Body of pancreas (tissue), 4 donors: ENCODE measurements at regions not wholly inside any gene's neighbourhood (a gene's known extent, or its start where the extent isn't known, plus 50 kb on each side); places are given as distances from the start of the nearest gene placed in this dataset.

Experiments used
- ATAC-seq: fragments of 150-250 bp; one replicate; pipeline ENCODE4 v1.9.1; 2016
- DNase-seq, 4 donors: peaks; one replicate each; pipeline ENCODE4 v3.0.0-alpha.2; 2019
- H3K27ac ChIP-seq, 4 donors: fragments of 200-600 bp; sonication (generic); 1 replicate in 3 of 4; 2 replicates in 1 of 4; pipeline versions ENCODE4 v1.5.1 to v1.6.1; 2016 to 2019; ENCODE audit warnings: mild to moderate bottlenecking in 1 of 4, mixed read lengths in 1 of 4, moderate library complexity in 1 of 4
- H3K27me3 ChIP-seq, 2 donors: fragments of 200-600 bp; sonication (generic); one replicate each; pipeline ENCODE4 v1.6.0; 2016; ENCODE audit warnings: mild to moderate bottlenecking in 1 of 2
- H3K36me3 ChIP-seq, 2 donors: fragments of 200-600 bp; sonication (generic); replicated peaks in 1 of 2; 2 replicates each; pipeline ENCODE4 v1.5.1; 2016; ENCODE audit warnings: low read depth in 2 of 2; ENCODE audit not compliant: insufficient read depth in 1 of 2
- H3K4me1 ChIP-seq: fragments of 200-600 bp; sonication (generic); one replicate; pipeline ENCODE4 v1.6.0; 2016
- H3K4me3 ChIP-seq, 2 donors: fragments of 200-600 bp; sonication (generic); 1 replicate in 1 of 2; 2 replicates in 1 of 2; pipeline ENCODE4 v1.5.1; 2016 to 2019
- H3K9me3 ChIP-seq, 3 donors: fragments of 200-600 bp; sonication (generic); 1 replicate in 2 of 3; 2 replicates in 1 of 3; pipeline ENCODE4 v1.5.1; 2016
- POLR2A ChIP-seq, 3 donors: fragments of 450-650 bp; IDR thresholded peaks; one replicate each; pipeline ENCODE4 v1.6.1; 2016; ENCODE audit warnings: antibody characterized with exemption in 3 of 3, mild to moderate bottlenecking in 2 of 3
- WGBS, 2 donors: methylation state at CpG; one replicate each; pipeline ENCODE4 v1.1.5; 2017; 5-methylcytosine and 5-hydroxymethylcytosine counted together
- intact Hi-C: fragments of 100-400 bp; cut with DNase I; formaldehyde crosslinking; loops from one replicate; pipeline ENCODE4 v1.15.1; 2023
- TF ChIP-seq, protein P1 (sequence below), 7 experiments: fragments of 450-650 bp in 4 of 7; fragments of 200-600 bp in 3 of 7; sonication (generic) in 3 of 7; IDR thresholded peaks; one replicate each; pipeline ENCODE4 v1.5.1; 2016 to 2019; ENCODE audit warnings: antibody characterized with exemption in 7 of 7

GRCh38 chr2:118773826-118774225, 73.6 kb downstream of the EN1 start:
- Histone ChIP-seq H3K4me3 (no peak overlapping the region), H3K27me3 (no peaks in the 10 kb centered on the region), H3K27ac (no peak overlapping the region), H3K36me3 (no peaks in the 10 kb centered on the region), H3K4me1 (peaks cover 11% of the 10 kb centered on the region), H3K9me3 (no peaks in the 10 kb centered on the region)
- WGBS, 2 donors: 71 to 72% methylated on average over 7 of the region's 7 CpGs
- ATAC-seq (no peak), DNase-seq (no peak)
- intact Hi-C loops: no loop called here
- TF ChIP-seq POLR2A (IDR thresholded peaks at IDR 0.05): no peak
- TF ChIP-seq, protein P1, sequence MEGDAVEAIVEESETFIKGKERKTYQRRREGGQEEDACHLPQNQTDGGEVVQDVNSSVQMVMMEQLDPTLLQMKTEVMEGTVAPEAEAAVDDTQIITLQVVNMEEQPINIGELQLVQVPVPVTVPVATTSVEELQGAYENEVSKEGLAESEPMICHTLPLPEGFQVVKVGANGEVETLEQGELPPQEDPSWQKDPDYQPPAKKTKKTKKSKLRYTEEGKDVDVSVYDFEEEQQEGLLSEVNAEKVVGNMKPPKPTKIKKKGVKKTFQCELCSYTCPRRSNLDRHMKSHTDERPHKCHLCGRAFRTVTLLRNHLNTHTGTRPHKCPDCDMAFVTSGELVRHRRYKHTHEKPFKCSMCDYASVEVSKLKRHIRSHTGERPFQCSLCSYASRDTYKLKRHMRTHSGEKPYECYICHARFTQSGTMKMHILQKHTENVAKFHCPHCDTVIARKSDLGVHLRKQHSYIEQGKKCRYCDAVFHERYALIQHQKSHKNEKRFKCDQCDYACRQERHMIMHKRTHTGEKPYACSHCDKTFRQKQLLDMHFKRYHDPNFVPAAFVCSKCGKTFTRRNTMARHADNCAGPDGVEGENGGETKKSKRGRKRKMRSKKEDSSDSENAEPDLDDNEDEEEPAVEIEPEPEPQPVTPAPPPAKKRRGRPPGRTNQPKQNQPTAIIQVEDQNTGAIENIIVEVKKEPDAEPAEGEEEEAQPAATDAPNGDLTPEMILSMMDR (IDR thresholded peaks at IDR 0.05): no peak

DNA sequence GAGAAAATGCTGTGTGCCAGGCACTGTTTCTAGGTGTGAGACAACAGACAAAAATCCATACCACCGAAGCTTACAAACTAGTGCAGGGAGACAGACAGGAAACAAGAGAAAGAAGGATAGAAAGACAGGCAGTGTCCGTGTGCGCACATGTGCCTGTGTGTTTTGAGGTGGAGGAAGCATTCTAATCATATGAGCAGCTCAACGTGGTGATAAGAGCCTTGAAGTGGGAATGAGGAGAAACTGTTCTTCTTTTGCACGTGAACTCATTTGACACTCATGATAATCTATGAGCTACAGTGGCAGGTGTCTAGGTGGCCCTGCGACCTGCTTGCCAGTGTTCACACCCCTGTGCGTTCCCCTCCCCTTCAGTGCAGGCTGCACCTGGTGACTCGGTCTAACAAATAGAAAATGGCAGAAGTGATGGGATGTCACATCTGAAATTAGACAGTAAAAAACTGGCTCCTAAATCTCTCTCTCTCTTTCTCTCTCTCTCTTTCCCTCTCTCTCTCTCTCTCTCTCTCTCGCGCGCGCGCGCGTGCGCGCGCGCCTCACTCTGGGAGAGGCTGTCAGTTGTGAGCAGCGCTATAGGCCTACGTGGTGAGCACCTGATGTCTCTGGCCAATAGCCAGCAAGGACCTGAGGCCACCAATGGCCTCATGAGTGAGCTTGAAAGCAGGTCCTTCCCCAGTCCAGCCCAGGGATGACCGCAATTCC, 74.8 kb downstream of the EN1 start:
- no peak overlapping the region for H3K27ac ChIP-seq
- no peaks in the 10 kb centered on the region for H3K27me3 ChIP-seq
- no peaks in the 10 kb centered on the region for H3K36me3 ChIP-seq
- H3K9me3 ChIP-seq: no peaks in the 10 kb centered on the region
- intact Hi-C loops: no loop called here
- ATAC-seq: no peak
- no peak for TF ChIP-seq POLR2A (IDR thresholded peaks at IDR 0.05)
- peaks cover 20% of the 10 kb centered on the region for H3K4me1 ChIP-seq
- no peak overlapping the region for H3K4me3 ChIP-seq
- 87 to 93% methylated on average over 22 of the region's 22 CpGs for WGBS, 2 donors
- DNase-seq: no peak

DNA sequence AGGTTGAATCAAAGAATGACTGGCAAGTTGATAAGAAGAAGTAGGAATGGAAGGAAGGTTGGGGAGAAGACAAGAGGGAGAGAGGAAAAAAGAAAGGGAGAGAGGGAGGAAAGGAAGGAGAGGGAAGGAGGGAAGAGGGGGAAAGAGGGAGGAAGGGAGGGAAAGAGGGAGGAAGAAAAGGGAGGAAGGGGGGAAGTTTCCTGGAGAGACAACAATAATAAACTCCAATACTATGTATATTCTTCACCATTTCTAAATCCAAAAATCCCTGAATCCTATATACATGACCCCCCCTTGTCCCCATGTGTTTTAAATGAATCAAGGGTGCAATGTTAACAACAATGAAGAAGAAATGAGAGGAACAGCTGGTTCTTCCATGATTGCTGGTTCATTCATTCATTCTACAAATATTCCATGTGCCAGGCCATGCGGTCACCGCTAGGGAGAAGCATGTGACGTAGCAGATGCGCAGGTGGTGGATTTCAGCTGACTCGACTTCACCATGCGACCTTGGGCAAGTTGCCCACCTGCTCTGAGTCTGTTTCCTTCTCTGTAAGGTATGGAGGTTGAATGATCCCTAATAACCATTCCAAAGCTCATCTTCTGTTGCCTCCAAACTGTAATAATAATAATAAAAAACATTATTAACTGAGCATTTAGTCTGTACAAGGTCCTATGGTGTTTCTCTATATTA, 77.6 kb downstream of the EN1 start:
- H3K27ac ChIP-seq: no peak overlapping the region
- no peak for ATAC-seq
- H3K36me3 ChIP-seq: no peaks in the 10 kb centered on the region
- WGBS, 2 donors: 51 to 54% methylated on average over 6 of the region's 6 CpGs
- TF ChIP-seq, protein P1 (IDR thresholded peaks at IDR 0.05): no peak
- TF ChIP-seq POLR2A (IDR thresholded peaks at IDR 0.05): no peak
- peaks cover 20% of the 10 kb centered on the region for H3K4me1 ChIP-seq
- H3K9me3 ChIP-seq: no peaks in the 10 kb centered on the region
- intact Hi-C loops: no loop called here
- peak; percentile 49 to 73 (median 56) for DNase-seq
- no peak overlapping the region for H3K4me3 ChIP-seq
- no peaks in the 10 kb centered on the region for H3K27me3 ChIP-seq

GRCh38 chr2:118766871-118767270, 80.6 kb downstream of the EN1 start:
- TF ChIP-seq, protein P1 (IDR thresholded peaks at IDR 0.05): no peak
- TF ChIP-seq POLR2A (IDR thresholded peaks at IDR 0.05): no peak
- Histone ChIP-seq H3K4me1 (peaks cover 16% of the 10 kb centered on the region), H3K4me3 (no peak overlapping the region), H3K9me3 (no peaks in the 10 kb centered on the region), H3K36me3 (no peaks in the 10 kb centered on the region), H3K27ac (no peak overlapping the region), H3K27me3 (no peaks in the 10 kb centered on the region)
- intact Hi-C loops: no loop called here
- WGBS, 2 donors: 52 to 55% methylated on average over 6 of the region's 6 CpGs
- DNase-seq (no peak), ATAC-seq (no peak)

- no peak for TF ChIP-seq POLR2A (IDR thresholded peaks at IDR 0.05)
- TF ChIP-seq, protein P1 (IDR thresholded peaks at IDR 0.05): no peak
- H3K27me3 ChIP-seq: no peaks in the 10 kb centered on the region
- no peaks in the 10 kb centered on the region for H3K9me3 ChIP-seq
- DNase-seq: no peak
- WGBS, 2 donors: 72 to 76% methylated on average over 4 of the region's 4 CpGs
- no peaks in the 10 kb centered on the region for H3K36me3 ChIP-seq
- intact Hi-C loops: no loop called here
- no peak for ATAC-seq
- no peak overlapping the region for H3K27ac ChIP-seq
- H3K4me3 ChIP-seq: no peak overlapping the region
- peaks cover 16% of the 10 kb centered on the region for H3K4me1 ChIP-seq
These were observed 82.6 kb downstream of the EN1 start for GRCh38 chr2:118764855-118765254.
